OCI-LY7 (cell line): ENCODE measurements at regions not wholly inside any gene's neighbourhood (a gene's known extent, or its start where the extent isn't known, plus 50 kb on each side); places are given as distances from the start of the nearest gene placed in this dataset.

Experiments
- CTCF ChIP-seq: fragments of 200-600 bp; sonication (generic); conservative IDR thresholded peaks from 2 replicates; pipeline ENCODE4 v1.5.1; 2014; ENCODE audit warnings: mild to moderate bottlenecking, antibody characterized with exemption, low read length, moderate library complexity, mixed read lengths
- EZH2phosphoT487 ChIP-seq: fragments of 200-600 bp; sonication (generic); IDR thresholded peaks from 2 replicates; pipeline ENCODE4 v1.6.1; 2018; ENCODE audit warnings: low read depth, borderline replicate concordance, mild to moderate bottlenecking, mixed run types, antibody characterized with exemption, low read length, moderate library complexity, mixed read lengths

- no peak for TF ChIP-seq CTCF
- no peak for TF ChIP-seq EZH2phosphoT487
These were observed 127.0 kb downstream of the MAFB start for GRCh38 chr20:40562031-40562430.
